ENCODE measurements at regions not wholly inside any gene's neighbourhood (a gene's known extent, or its start where the extent isn't known, plus 50 kb on each side); places are given as distances from the start of the nearest gene placed in this dataset.

- no peak for DNase-seq
These were observed 1103.9 kb upstream of the GJE1 start for GRCh38 chr6:141028791-141029280.

DNA sequence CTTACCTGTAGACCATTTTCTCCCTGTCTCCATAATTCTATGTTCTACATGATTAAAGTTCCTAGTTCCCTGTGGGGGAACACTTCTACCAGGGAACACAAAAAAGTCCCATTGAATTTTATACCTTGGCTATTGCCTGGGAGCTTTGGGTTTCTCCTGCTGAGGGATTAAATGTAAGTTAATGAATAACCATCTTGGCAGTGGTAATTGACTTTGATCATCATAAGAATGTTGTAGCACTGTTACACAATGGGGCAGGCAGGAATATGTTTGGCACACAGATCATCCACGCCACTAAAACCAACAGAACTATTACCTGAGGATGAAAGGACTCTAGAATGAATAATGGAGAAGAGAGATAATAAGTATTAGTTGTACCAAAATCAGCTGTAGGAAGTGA, 1106.2 kb upstream of the GJE1 start:
- no peak for DNase-seq

- DNase-seq: no peak
These were observed 1108.2 kb upstream of the GJE1 start for GRCh38 chr6:141024526-141024925.

- no peak for DNase-seq
These were observed 1114.8 kb upstream of the GJE1 start for GRCh38 chr6:141017941-141018340.

DNA sequence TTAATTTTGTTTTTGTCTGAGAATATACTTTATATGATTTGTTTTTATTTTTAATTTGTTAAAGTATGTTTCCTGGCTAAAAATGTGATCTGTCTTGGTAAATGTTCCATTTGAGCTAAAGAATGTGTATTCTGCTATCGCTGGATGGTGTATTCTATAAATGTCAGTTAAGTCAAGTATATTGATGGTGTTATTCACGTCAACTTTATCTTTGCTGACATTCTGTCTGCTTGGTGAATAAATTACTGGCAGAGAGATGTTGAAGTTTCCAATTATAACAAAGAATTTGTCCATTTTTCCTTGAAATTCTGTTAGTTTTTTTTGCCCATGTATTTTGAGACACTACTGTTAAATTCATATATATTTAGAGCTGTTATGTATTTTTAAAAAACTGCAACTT, 1131.8 kb upstream of the GJE1 start:
- no peak for DNase-seq

- no peak for DNase-seq
These were observed 1139.2 kb upstream of the GJE1 start for GRCh38 chr6:140993515-140993914.

- DNase-seq: no peak
These were observed 1140.0 kb upstream of the GJE1 start for GRCh38 chr6:140992678-140993077.

GRCh38 chr6:140988780-140989179, 1143.9 kb upstream of the GJE1 start:
- DNase-seq: no peak

GRCh38 chr6:140987364-140988155, 1145.2 kb upstream of the GJE1 start:
- DNase-seq: no peak

DNA sequence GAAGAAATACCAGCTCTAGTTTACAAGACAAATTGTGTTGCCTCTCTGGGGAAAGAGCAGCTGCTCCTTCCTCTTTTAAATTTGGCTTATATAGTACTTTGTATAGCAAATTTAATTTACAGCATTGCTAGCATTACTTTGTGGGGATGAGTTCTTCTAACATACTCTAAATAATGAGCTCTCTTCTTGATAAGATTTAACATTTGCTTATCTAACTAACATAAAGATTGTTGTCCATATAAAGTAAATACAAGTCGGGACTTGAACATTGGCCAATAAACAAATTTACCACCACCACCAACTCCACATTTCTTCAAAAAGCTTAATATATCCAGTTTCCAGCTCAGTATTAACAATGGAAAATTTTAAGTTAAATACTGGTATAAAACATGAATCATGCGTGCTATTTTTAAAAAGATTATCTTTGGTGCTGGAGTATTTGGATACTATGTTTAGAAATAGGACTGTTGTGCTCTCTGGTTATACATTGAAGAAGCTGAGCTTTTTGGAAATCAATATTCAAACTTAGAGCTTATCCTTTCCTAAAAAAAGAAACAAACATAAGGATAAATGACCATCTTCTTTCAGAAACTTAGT, 1146.9 kb upstream of the GJE1 start:
- no peak for DNase-seq

- no peak for DNase-seq
These were observed 1152.3 kb upstream of the GJE1 start for GRCh38 chr6:140980265-140980887.

DNA sequence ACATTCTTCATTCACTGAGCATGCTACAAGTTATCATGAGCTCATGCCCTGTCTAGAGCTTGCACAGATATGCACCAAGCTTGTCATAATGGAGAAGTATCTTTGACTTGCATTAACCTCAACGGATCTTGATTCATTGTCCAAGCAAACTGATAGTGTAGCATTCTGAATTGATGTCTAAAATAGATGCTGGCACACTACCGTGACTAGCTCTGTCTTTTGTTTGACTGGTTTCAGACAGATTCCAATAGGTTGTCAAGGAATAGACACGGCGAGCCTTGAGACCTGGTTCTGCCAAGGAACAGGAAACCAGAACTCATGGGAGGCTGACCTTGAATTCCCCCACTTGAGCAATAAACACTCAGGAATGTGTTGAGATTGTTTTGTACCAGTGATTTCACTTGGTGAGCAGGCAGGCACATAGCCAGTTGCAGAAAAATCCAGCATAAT, 1153.1 kb upstream of the GJE1 start:
- no peak for DNase-seq

DNA sequence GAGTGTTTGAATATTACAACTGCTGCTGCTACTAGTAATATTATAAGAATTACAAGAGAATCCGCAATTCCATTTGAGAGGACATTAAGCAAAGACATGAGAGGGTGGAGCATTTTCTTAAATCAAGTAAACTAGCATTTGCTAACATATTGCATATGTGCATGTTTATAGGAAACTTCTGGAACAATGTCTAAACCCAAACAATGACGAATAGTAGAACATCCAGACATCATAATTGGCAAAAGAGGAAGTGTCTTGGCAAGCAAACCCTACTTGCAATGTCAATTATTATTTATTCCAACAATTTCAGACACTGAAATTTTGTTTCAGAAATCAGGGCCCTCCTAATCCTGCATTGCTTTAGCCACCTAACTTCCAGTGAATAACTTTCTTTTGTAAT, 1155.3 kb upstream of the GJE1 start:
- DNase-seq: no peak

DNA sequence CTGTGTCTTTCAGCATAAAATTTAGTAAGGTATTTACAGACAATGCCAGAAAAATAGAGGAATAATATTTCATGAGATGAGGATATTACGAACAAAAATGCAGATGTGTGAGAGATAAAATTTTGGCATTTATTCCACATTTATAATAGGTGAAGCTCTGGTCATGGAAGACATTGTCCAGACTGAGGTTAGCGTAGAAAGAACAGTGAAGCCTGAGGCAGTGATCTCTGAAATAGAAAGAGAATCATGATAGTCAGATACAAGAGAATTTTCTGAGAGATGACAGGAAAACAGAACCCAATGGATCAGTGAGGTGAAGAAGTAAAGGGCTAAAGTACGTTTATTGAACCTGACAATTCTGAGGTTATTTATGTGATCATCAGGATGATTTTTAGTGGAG, 1155.9 kb upstream of the GJE1 start:
- no peak for DNase-seq

DNA sequence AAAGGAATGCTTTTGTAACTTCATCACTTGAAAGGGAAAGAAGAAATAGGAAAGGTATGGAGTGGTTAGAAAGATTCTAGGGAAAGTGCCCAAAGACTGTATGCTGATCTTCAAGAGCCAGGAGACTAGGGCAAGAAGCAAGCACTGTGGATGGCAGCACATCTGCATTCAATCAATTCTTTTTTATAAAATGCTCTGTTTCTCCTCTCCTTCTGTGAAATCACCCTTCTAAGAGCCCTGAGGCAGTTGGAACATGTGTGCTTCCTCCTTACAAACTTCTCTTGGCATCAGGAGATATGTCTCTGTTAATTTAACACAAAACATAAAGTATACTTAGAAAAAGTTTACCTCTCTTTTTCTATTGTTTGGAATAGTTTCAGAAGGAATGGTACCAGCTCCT, 1162.2 kb upstream of the GJE1 start:
- no peak for DNase-seq

DNA sequence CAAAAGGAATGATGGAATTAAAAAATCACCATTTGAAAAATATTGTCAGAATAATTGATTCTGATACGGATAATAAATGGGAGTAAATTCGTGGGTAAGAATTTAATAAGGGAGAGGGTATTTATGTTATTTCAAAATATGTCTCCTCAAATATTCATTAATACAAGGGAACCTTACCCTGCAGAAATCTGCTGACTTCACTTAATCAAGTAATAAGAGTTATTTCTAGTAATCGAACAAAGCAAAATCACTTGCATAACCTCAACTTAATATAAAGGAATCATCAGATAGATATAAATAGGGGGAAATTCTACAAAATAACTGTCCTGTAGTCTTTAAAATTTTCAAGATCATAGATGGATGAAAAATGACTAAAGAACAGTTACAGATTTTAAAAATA, 1164.7 kb upstream of the GJE1 start:
- DNase-seq: no peak

- no peak for DNase-seq
These were observed 1166.0 kb upstream of the GJE1 start for GRCh38 chr6:140966676-140967075.

- no peak for DNase-seq
These were observed 1172.2 kb upstream of the GJE1 start for GRCh38 chr6:140960566-140960965.

GRCh38 chr6:140957386-140957785, 1175.3 kb upstream of the GJE1 start:
- DNase-seq: no peak

- DNase-seq: no peak
These were observed 1176.0 kb upstream of the GJE1 start for GRCh38 chr6:140956571-140957369.

DNA sequence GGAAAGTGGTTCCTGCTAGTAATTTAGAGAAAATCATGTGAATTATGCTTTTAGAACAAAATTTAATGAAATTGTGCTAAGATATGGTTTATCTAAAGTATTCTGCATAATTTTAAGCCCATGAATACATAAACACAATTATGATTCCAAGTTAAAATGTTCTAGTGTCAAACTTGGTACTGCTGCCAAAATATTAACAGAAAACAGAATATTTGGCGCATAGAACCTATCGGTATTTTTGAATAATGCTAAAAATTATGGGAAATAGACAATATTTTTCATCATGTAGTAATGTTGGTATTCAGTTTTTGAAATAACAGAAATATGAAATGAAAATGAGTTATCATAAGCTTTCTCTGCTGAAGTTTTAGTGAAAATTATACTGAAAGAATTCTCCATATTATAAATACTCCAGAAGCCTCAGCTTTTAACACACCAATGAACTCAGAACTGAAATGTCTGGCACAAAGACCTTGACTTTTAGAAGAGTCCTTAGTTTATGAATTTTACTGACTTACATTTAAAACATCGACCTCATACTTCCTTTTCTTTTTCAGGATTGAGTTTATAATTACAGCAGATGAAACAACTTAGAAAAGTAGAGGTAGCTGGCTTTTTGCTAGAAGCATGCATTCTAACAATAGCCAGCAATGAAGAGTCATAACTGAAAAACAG, 1192.3 kb upstream of the GJE1 start:
- DNase-seq: no peak

GRCh38 chr6:140932909-140933308, 1199.8 kb upstream of the GJE1 start:
- DNase-seq: no peak

GRCh38 chr6:140931581-140931980, 1201.1 kb upstream of the GJE1 start:
- DNase-seq: no peak

Measured in activated T-cell treated with anti-CD3 and anti-CD28 coated beads for 4 hours (primary cell).